Activated CD8-positive, alpha-beta memory T cell treated with anti-CD3 and anti-CD28 coated beads, Interleukin-2, amount 10 ng/mL, durations not matched to agents 7 days and 5 days (primary cell): ENCODE measurements at regions not wholly inside any gene's neighbourhood (a gene's known extent, or its start where the extent isn't known, plus 50 kb on each side); places are given as distances from the start of the nearest gene placed in this dataset.

Experiments
- ATAC-seq: fragments of 150-1000 bp; cut with Tn5 transposase; one replicate; pipeline ENCODE4 v1.10.0; 2021; ENCODE audit warnings: moderate library complexity
- CTCF ChIA-PET: fragments of 350-600 bp; sonication (Branson Sonifier 250); formaldehyde crosslinking; loops from one replicate; lab custom pipeline; 2021; ENCODE audit warnings: antibody characterized with exemption; lab: Charles Lee
- DNase-seq: peaks from one replicate; pipeline ENCODE4 v3.0.0-alpha.2; 2020
- H3K27ac Mint-ChIP-seq: one replicate; pipeline ENCODE4 v1.8.0; 2021; ENCODE audit warnings: mild to moderate bottlenecking, mixed read lengths
- H3K27me3 Mint-ChIP-seq: one replicate; pipeline ENCODE4 v1.8.0; 2021; ENCODE audit warnings: mixed read lengths
- H3K36me3 Mint-ChIP-seq: one replicate; pipeline ENCODE4 v1.8.0; 2021; ENCODE audit warnings: mild to moderate bottlenecking, mixed read lengths
- H3K4me1 Mint-ChIP-seq: one replicate; pipeline ENCODE4 v1.8.0; 2021; ENCODE audit warnings: mixed read lengths
- H3K4me3 Mint-ChIP-seq: one replicate; pipeline ENCODE4 v1.8.0; 2021; ENCODE audit warnings: mild to moderate bottlenecking, moderate library complexity, mixed read lengths
- H3K9me3 Mint-ChIP-seq: one replicate; pipeline ENCODE4 v1.8.0; 2022; ENCODE audit warnings: low read depth, mixed read lengths

DNA sequence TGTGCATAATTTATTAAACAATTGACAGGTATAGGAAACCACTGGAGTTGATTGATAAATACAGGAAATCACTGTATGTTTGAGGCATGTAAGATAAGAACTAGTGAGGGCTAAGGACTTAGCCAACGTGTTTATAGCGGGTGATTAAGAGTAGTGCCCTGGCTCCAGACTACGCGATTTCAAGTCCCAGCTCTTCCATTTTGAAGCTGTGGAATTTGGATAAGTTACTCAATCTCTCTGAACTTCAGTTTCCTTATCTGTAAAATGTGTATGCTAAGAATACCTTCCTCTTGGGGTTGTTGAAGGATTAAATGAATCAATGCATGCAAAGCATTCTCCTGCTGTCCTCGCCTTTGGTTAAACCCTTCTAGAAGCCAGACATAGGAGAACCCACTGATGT is 143.3 kb upstream of the GJB5 start:
- no peaks in the 10 kb centered on the region for H3K9me3 Mint-ChIP-seq
- H3K36me3 Mint-ChIP-seq = no peaks in the 10 kb centered on the region
- DNase-seq (no peak), ATAC-seq (no peak)
- no peak overlapping the region for H3K4me3 Mint-ChIP-seq
- H3K27me3 Mint-ChIP-seq = peaks cover 27% of the 10 kb centered on the region
- CTCF ChIA-PET = no interaction called here
- H3K27ac Mint-ChIP-seq = no peak overlapping the region
- no peaks in the 10 kb centered on the region for H3K4me1 Mint-ChIP-seq

DNA sequence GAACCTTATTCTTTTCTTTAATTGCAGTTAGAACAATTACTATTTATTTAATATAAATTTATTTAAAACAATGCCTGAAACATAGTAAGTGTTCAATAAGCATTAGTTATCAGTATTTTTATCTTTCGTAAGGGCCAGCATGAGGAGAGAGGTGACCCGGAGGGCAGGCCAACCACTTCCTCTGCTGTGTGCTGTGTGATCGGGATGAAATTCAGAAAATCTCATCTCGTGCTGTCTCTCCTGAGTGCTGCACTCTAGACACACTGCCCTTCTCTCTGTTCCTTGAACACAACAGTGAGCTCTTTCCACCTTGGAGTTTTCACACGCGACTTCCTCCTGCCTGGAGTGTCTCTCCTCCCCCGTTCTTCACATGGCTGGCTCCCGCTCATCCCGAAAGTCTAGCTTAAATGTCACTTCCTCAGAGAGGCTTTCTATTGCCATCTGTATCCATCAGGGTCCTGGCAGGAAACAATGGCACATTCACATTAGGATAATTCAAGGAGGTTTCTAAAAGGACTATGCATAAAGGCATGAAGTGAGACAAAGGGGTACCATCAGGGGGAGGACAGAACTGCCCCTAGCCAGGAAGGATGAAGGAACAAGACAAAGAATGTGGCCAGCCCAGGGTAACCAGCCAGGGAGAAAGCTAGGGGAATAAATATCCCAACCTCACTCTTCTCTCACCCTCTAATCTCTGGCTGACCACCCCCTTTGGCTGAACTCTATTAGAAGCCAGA is 142.6 kb upstream of the GJB5 start:
- Mint-ChIP-seq H3K4me3 (no peak overlapping the region), H3K27me3 (peaks cover 27% of the 10 kb centered on the region), H3K36me3 (no peaks in the 10 kb centered on the region), H3K9me3 (no peaks in the 10 kb centered on the region), H3K27ac (no peak overlapping the region), H3K4me1 (no peaks in the 10 kb centered on the region)
- CTCF ChIA-PET = no interaction called here
- ATAC-seq (no peak), DNase-seq (no peak)

DNA sequence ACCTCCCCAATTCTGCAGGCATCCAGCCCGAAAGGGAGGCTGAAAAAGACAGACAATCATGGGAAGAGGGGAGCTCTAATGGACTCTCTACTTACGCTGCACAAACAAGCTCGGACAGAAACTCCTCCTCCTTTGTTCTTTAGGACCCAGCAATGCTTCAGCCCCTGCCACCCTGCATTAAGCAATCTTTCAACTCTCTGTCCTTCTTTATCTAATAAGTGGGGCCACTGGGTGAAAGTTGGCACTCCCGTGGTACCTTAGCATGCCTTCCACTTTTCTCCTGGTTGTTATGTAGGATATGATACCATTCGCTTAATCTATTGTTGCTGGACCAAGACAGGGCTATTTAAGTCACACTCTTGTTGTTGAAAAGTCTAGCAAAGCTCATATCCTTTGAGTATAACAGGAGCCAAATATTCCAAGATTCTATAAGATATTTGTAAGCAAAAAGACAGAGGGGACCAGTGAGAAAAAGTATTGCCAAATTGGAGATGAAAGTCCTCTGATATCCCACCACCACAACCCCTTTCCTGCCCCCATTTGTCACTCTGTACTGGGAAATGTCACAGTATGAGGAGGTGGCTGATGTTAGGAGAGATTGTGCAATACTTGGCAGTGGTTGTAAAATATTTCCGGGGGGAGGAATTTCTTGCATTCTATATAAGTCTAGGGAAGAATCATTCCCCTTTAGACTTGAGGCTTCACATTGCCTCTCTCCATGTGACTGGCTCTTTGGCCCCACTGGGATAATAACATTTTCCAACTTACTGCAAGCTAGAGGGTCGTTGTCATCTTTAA is 137.3 kb upstream of the GJB5 start:
- Mint-ChIP-seq H3K27ac (no peak overlapping the region), H3K27me3 (peaks cover 9% of the 10 kb centered on the region), H3K4me3 (no peak overlapping the region), H3K4me1 (no peaks in the 10 kb centered on the region), H3K9me3 (no peaks in the 10 kb centered on the region), H3K36me3 (no peaks in the 10 kb centered on the region)
- DNase-seq (no peak), ATAC-seq (no peak)
- CTCF ChIA-PET = no interaction called here

DNA sequence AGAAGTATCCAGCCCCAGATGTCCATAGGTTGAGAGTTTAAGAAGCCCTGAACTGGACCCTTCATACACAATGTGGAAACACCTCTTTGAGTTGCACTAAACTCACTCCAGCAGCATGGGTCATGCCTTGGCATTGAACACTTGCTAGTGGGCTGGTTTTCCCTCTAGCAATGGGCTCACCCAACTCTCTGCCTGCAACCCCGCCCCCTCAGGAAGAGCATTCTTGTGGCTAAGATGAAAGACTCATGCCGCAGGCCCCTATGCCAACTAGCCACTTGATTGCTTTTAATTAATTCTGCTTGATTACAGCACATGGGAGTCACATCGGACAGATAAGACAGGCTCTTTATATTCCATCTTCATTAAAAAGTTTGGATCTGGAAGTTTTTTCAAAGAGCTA is 136.5 kb upstream of the GJB5 start:
- CTCF ChIA-PET = no interaction called here

DNA sequence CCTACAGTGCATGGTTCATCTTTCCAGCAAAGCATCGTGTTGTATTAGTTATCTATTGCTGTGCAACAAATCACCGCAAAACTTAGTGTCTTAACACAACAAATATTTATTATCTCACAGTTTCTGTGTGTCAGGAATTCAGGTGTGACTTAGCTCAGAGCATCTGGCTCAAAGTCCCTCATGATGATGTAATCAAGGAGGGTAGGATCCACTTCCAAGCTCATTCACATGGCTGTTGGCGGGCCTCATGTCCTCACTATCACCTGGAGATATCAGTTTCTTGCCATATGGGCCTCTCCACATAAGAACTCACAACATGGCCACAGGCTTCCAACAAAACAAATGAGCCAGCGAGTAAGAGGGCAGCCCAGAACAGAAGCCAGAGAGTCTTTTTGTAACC is 135.6 kb upstream of the GJB5 start:
- no peak for ATAC-seq
- no peak overlapping the region for H3K4me3 Mint-ChIP-seq
- DNase-seq = no peak
- peaks cover 13% of the 10 kb centered on the region for H3K27me3 Mint-ChIP-seq
- H3K9me3 Mint-ChIP-seq = no peaks in the 10 kb centered on the region
- CTCF ChIA-PET = no interaction called here
- no peaks in the 10 kb centered on the region for H3K36me3 Mint-ChIP-seq
- no peak overlapping the region for H3K27ac Mint-ChIP-seq
- no peaks in the 10 kb centered on the region for H3K4me1 Mint-ChIP-seq

More for the DNA sequence above, 136.5 kb upstream of the GJB5 start:
- Mint-ChIP-seq H3K4me3 (no peak overlapping the region), H3K27ac (no peak overlapping the region), H3K4me1 (no peaks in the 10 kb centered on the region), H3K9me3 (no peaks in the 10 kb centered on the region), H3K36me3 (no peaks in the 10 kb centered on the region), H3K27me3 (peaks cover 9% of the 10 kb centered on the region)
- no peak for DNase-seq
- no peak for ATAC-seq

DNA sequence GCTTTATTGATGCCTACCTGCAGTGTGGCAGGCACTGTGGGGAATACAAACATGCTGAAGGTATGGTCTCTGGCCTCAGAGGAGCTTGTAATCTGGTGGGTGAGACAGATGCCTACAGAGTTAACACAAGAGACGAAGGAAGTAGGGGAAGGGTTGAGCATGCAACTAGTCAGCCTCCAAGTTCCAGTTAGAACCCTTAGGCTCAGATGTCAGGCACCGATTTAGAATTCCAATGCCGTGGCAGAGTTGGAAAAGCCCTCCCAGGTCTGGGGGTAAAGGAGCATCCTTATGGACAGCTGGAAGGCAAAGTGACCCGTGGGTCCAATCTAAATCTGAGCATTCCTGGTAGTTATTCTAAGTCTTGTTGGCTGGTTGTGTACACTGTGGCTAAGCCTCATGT is 132.9 kb upstream of the GJB5 start:
- peaks cover 15% of the 10 kb centered on the region for H3K27me3 Mint-ChIP-seq

DNA sequence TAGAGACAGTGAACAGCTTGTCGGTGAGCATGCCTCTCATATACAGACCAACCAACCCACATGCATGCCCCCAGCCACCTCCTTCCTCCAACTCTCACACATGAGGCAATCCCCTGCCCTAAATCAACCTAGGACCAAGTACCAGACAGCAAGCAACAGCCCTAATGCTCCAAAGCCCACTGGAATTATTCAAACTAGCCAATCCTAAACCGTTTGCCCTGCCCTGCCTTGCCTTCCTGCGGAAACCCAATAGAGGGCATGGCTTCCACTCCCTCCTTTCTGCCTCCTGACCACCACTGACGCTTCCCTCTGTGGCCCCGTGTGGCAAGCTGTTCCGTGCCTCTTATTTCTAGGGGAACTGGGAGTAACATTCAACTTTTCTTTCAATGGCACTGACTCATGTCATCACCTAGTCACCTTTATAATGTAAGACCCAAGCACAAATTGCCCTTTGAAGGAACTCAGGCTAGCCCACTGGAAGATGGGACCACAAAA is 129.3 kb upstream of the GJB5 start:
- Mint-ChIP-seq H3K9me3 (no peaks in the 10 kb centered on the region), H3K4me3 (no peak overlapping the region), H3K27ac (no peak overlapping the region), H3K36me3 (no peaks in the 10 kb centered on the region), H3K27me3 (peaks cover 10% of the 10 kb centered on the region), H3K4me1 (no peaks in the 10 kb centered on the region)
- ATAC-seq = no peak
- no peak for DNase-seq
- CTCF ChIA-PET = no interaction called here

More for the DNA sequence above, 132.9 kb upstream of the GJB5 start:
- H3K4me1 Mint-ChIP-seq = no peaks in the 10 kb centered on the region
- DNase-seq = no peak
- H3K27ac Mint-ChIP-seq = no peak overlapping the region
- CTCF ChIA-PET = no interaction called here
- H3K36me3 Mint-ChIP-seq = no peaks in the 10 kb centered on the region
- no peaks in the 10 kb centered on the region for H3K9me3 Mint-ChIP-seq
- ATAC-seq = no peak
- no peak overlapping the region for H3K4me3 Mint-ChIP-seq

DNA sequence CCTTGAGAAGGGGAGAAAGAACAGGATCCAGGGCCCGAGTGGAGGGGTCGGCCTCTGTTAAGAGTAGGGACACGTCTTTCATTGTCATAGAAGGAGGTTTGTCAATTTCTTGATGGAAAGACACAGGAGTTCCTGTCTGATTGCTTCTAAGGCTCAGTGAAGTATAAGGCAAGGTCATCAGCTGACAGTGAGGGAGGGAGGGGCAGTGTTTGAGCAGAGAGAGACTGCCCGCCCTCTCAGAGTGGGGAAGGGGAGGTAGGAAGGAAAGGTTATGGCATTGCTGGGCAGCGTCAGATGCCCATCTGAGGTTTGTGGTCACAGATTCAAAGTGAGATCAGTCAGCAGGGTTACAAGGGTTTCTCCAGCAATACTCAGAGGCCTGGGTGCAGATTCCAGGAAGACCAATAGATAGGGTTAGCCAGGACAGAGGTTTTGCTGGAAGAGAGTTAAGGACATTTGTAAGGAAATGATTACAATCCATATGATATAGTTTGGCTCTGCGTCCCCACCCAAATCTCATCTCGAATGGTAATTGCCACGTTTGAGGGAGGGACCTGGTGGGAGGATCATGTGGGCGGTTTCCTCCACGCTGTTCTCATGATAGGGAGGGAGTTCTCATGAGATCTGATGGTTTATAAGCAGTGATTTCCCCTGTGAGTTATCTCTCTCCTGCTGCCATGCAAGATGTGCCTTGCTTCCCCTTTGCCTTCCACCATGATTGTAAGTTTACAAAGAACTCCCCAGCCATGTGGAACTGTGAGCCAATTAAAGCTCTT is 127.2 kb upstream of the GJB5 start:
- H3K4me1 Mint-ChIP-seq = no peaks in the 10 kb centered on the region
- no peaks in the 10 kb centered on the region for H3K9me3 Mint-ChIP-seq
- H3K27ac Mint-ChIP-seq = no peak overlapping the region
- no peak overlapping the region for H3K4me3 Mint-ChIP-seq
- no peak for ATAC-seq
- H3K36me3 Mint-ChIP-seq = no peaks in the 10 kb centered on the region
- peaks cover 8% of the 10 kb centered on the region for H3K27me3 Mint-ChIP-seq
- CTCF ChIA-PET = no interaction called here
- no peak for DNase-seq

DNA sequence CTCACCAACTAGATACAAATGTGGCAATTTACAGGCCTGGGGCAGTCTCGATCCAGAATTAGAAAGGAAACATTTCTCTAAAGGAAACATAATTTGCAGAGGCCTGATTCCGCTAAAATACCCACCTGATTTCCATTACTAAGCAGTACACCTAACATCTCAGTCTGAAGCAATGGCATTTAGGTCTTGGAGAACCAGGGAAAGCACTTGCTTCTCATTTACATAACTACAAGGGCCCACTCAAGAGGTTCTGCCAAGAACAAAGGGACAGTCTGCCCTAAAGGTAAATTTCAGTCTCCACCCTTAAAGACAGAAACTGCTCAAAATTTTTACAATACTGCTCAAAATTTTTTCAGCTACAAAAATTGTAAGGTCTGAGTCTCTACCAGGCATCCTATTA is 123.7 kb upstream of the GJB5 start:
- Mint-ChIP-seq H3K36me3 (no peaks in the 10 kb centered on the region), H3K9me3 (no peaks in the 10 kb centered on the region), H3K27me3 (no peaks in the 10 kb centered on the region), H3K4me1 (no peaks in the 10 kb centered on the region), H3K4me3 (no peak overlapping the region), H3K27ac (no peak overlapping the region)
- DNase-seq (no peak), ATAC-seq (no peak)
- CTCF ChIA-PET = no interaction called here

DNA sequence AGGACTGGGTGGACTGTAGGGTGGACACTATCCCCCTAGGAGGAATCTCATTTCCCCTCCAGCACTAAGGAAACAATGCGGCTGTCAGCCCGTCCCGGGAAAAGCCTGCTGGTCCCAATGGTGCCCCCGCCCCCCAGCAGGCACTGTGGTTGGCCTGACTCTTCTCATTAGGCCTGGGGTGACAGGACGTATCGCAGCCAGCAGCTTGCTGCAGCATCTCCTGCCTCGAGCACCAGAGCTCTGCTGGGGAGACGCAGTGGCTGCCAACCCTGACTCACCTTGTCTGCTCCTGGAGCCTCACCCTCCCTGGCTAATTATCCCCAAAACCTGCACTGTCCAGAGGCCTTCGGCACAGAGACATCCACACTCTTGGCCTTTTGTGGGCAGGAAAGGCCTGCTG is 115.1 kb upstream of the GJB5 start:
- Mint-ChIP-seq H3K27me3 (peaks cover 9% of the 10 kb centered on the region), H3K27ac (no peak overlapping the region), H3K36me3 (no peaks in the 10 kb centered on the region), H3K4me1 (no peaks in the 10 kb centered on the region), H3K4me3 (no peak overlapping the region), H3K9me3 (no peaks in the 10 kb centered on the region)
- ATAC-seq (no peak), DNase-seq (no peak)
- CTCF ChIA-PET = no interaction called here

DNA sequence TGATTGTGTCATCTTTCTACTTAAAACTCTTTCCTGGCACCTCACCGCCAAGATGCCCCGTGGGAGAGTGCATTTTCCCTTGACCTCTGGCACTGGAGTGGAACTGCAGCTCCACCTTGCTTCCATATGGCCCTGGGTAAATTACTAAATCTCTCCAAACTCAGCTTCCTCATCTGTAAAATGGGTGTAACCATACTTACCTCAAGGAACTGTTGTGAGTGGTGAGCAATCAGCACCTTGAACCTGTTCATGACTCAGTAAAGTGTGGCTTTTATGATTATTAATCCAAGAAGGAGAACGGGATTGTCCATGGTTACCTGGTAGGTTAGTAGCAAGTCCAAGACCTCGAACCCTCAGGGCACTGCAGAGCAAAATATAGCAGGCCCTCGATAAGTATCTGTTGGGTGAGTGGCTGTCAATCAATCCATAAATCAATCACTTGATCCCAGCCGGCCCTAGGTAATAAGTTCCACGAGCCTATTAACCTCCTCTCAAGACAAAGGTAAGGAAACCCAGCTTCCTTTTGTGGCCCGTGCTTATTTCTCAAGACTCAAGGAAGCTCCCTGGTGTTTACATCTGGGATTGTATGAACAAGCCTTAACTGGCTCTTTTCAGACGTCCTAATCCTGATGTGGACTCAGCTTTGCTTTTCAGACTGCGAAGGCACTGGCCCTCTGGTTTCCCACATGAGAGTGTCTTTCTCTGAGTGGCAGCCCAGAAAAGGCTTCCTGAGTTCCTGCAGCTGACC is 114.0 kb upstream of the GJB5 start:
- Mint-ChIP-seq H3K27me3 (peaks cover 14% of the 10 kb centered on the region), H3K36me3 (no peaks in the 10 kb centered on the region), H3K4me1 (no peaks in the 10 kb centered on the region), H3K9me3 (no peaks in the 10 kb centered on the region), H3K27ac (no peak overlapping the region), H3K4me3 (no peak overlapping the region)
- DNase-seq (no peak), ATAC-seq (no peak)
- CTCF ChIA-PET = no interaction called here

DNA sequence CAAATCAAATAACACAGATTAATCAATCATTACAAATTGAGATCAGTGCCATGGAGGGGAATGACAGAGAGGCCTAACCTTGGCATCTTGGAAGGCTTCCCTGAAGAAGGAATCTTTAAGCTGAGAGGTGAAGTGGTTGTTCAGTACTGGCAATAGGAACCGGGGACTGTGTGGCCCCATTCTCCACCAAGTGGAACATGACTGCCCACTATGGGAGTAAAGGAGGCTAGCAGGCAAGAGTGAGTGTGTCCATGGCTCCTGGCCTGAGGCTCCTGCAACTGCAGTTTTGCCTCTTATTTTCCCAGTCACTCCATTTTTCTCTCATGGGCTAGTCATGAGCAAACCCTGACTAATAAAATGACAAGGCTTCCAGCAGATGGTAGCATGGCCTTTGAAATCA is 112.2 kb upstream of the GJB5 start:
- Mint-ChIP-seq H3K27me3 (peaks cover 21% of the 10 kb centered on the region), H3K4me3 (no peak overlapping the region), H3K27ac (no peak overlapping the region), H3K9me3 (no peaks in the 10 kb centered on the region), H3K4me1 (no peaks in the 10 kb centered on the region), H3K36me3 (no peaks in the 10 kb centered on the region)
- CTCF ChIA-PET = no interaction called here
- DNase-seq = no peak
- ATAC-seq = no peak

DNA sequence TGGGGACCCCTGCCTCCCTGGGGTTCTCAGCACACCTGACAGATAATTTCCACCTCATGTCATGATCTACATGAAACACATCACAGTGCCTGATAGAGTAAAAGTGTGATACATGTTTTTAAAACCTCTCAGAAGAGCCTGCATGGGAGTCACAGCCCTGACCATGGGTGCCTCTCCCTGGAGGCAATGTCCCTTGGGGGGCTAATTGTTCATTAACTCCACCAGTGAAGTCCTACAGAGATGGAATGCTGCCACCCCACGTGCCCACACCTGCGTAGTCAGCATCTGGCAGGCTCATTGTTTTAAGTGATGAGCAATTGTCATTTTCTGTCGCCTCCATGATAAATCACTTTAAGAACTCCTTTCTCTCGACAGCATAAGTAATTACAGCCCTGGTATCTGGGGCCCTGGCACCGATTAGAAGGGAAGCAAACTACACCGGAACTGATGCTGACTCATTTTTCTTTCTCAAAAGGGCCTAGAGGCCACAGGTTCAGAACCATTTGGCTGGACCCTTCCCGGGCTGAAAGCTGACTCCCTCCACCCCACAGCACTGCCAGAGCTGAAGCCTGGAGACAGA is 109.6 kb upstream of the GJB5 start:
- Mint-ChIP-seq H3K4me1 (no peaks in the 10 kb centered on the region), H3K9me3 (no peaks in the 10 kb centered on the region), H3K27me3 (peaks cover 26% of the 10 kb centered on the region), H3K4me3 (no peak overlapping the region), H3K27ac (no peak overlapping the region), H3K36me3 (no peaks in the 10 kb centered on the region)
- DNase-seq (no peak), ATAC-seq (no peak)
- CTCF ChIA-PET = no interaction called here
